Liver (tissue), 8 donors: ENCODE measurements at regions not wholly inside any gene's neighbourhood (a gene's known extent, or its start where the extent isn't known, plus 50 kb on each side); places are given as distances from the start of the nearest gene placed in this dataset.

Experiments
- DNase-seq: peaks from one replicate; pipeline ENCODE4 v3.0.0-alpha.2; 2017; ENCODE audit warnings: low spot score
- H3K27ac ChIP-seq, 2 donors: one replicate each; pipeline ENCODE4 v1.7.0; 2013; ENCODE audit warnings: inconsistent platforms in 2 of 2, low read length in 2 of 2, control low read depth in 1 of 2, low read depth in 1 of 2, mild to moderate bottlenecking in 1 of 2
- H3K27me3 ChIP-seq, 4 donors: one replicate each; pipeline versions ENCODE4 v1.6.1 to v1.7.0; 2013; ENCODE audit warnings: low read length in 3 of 4, inconsistent platforms in 1 of 4, mild to moderate bottlenecking in 1 of 4, moderate library complexity in 1 of 4; ENCODE audit not compliant: control insufficient read depth in 4 of 4, insufficient read depth in 4 of 4
- H3K36me3 ChIP-seq, 4 donors: one replicate each; pipeline versions ENCODE4 v1.6.1 to v1.7.0; 2013; ENCODE audit warnings: low read length in 3 of 4, mild to moderate bottlenecking in 3 of 4, low read depth in 1 of 4, moderate library complexity in 1 of 4; ENCODE audit not compliant: control insufficient read depth in 4 of 4, insufficient read depth in 3 of 4
- H3K4me1 ChIP-seq, 4 donors: one replicate each; pipeline versions ENCODE4 v1.6.1 to v1.7.0; 2013; ENCODE audit warnings: low read length in 3 of 4, mild to moderate bottlenecking in 3 of 4, moderate library complexity in 1 of 4; ENCODE audit not compliant: control insufficient read depth in 4 of 4, insufficient read depth in 4 of 4
- H3K4me3 ChIP-seq, 3 donors: one replicate each; pipeline versions ENCODE4 v1.6.1 to v1.7.0; 2013; ENCODE audit warnings: low read length in 3 of 3, control low read depth in 1 of 3, low read depth in 1 of 3, mild to moderate bottlenecking in 1 of 3
- H3K9ac ChIP-seq, 2 donors: one replicate each; pipeline ENCODE4 v1.7.0; 2013; ENCODE audit warnings: low read length in 2 of 2, mild to moderate bottlenecking in 2 of 2, moderate library complexity in 2 of 2, control low read depth in 1 of 2, low read depth in 1 of 2
- H3K9me3 ChIP-seq, 4 donors: one replicate each; pipeline versions ENCODE4 v1.6.1 to v1.7.0; 2013; ENCODE audit warnings: low read length in 3 of 4; ENCODE audit not compliant: control insufficient read depth in 4 of 4
- ATF3 ChIP-seq: IDR thresholded peaks from 2 replicates; pipeline ENCODE4 v1.6.1; 2016; ENCODE audit warnings: antibody characterized with exemption
- CTCF ChIP-seq: fragments of 150-350 bp; IDR thresholded peaks from 2 replicates; pipeline ENCODE4 v1.5.1; 2017; ENCODE audit warnings: improper control_type of control experiment, low read depth, low read length; ENCODE audit not compliant: missing input control
- EGR1 ChIP-seq, 2 donors: IDR thresholded peaks; 2 replicates each; pipeline ENCODE4 v1.6.1; 2016 to 2018; ENCODE audit warnings: antibody characterized with exemption in 2 of 2, low read depth in 2 of 2
- FOXA1 ChIP-seq: IDR thresholded peaks from 2 replicates; pipeline ENCODE4 v1.6.1; 2016; ENCODE audit warnings: antibody characterized with exemption
- FOXA2 ChIP-seq: IDR thresholded peaks from 2 replicates; pipeline ENCODE4 v1.6.1; 2016; ENCODE audit warnings: antibody characterized with exemption
- GABPA ChIP-seq, 2 donors: IDR thresholded peaks in 1 of 2; conservative IDR thresholded peaks in 1 of 2; 2 replicates each; pipeline ENCODE4 v1.6.1; 2016; ENCODE audit warnings: antibody characterized with exemption in 2 of 2, mild to moderate bottlenecking in 1 of 2, moderate library complexity in 1 of 2
- HNF4A ChIP-seq, 2 donors: conservative IDR thresholded peaks; 2 replicates each; pipeline ENCODE4 v1.6.1; 2016; ENCODE audit warnings: antibody characterized with exemption in 2 of 2, mild to moderate bottlenecking in 2 of 2
- HNF4G ChIP-seq: IDR thresholded peaks from 2 replicates; pipeline ENCODE4 v1.6.1; 2016; ENCODE audit warnings: antibody characterized with exemption
- JUND ChIP-seq, 2 donors: IDR thresholded peaks; 2 replicates each; pipeline ENCODE4 v1.6.1; 2016; ENCODE audit warnings: antibody characterized with exemption in 2 of 2
- MAX ChIP-seq: IDR thresholded peaks from 2 replicates; pipeline ENCODE4 v1.6.1; 2016; ENCODE audit warnings: antibody characterized with exemption
- NR2F2 ChIP-seq: IDR thresholded peaks from 2 replicates; pipeline ENCODE4 v1.6.1; 2016; ENCODE audit warnings: antibody characterized with exemption
- RAD21 ChIP-seq, 2 donors: IDR thresholded peaks; 2 replicates each; pipeline ENCODE4 v1.6.1; 2016; ENCODE audit warnings: antibody characterized with exemption in 2 of 2, mild to moderate bottlenecking in 2 of 2
- REST ChIP-seq: IDR thresholded peaks from 2 replicates; pipeline ENCODE4 v1.6.1; 2016; ENCODE audit warnings: antibody characterized with exemption, mild to moderate bottlenecking
- RXRA ChIP-seq, 2 donors: IDR thresholded peaks; 2 replicates each; pipeline ENCODE4 v1.6.1; 2017 to 2018; ENCODE audit warnings: antibody characterized with exemption in 2 of 2, mild to moderate bottlenecking in 1 of 2
- SP1 ChIP-seq: IDR thresholded peaks from 2 replicates; pipeline ENCODE4 v1.6.1; 2018; ENCODE audit warnings: antibody characterized with exemption, mild to moderate bottlenecking
- TAF1 ChIP-seq: conservative IDR thresholded peaks from 2 replicates; pipeline ENCODE4 v1.6.1; 2016; ENCODE audit warnings: antibody characterized with exemption, mild to moderate bottlenecking
- YY1 ChIP-seq: IDR thresholded peaks from 2 replicates; pipeline ENCODE4 v1.6.1; 2016; ENCODE audit warnings: antibody characterized with exemption, mild to moderate bottlenecking
- ZBTB33 ChIP-seq: IDR thresholded peaks from 2 replicates; pipeline ENCODE4 v1.6.1; 2016; ENCODE audit warnings: antibody characterized with exemption
- WGBS: extraction: QIAGEN DNeasy Blood & Tissue Kit; methylation state at CpG from one replicate; pipeline ENCODE4 v1.1.7; 2013; 5-methylcytosine and 5-hydroxymethylcytosine counted together
- donor health status: healthy.
- donor health status: healthy.
- donor health status: healthy.
- donor health status: healthy.
- donor health status: healthy.

GRCh38 chr4:102449751-102450352 lies 51.3 kb upstream of the NFKB1 start:
- Histone ChIP-seq H3K4me3 (no peak overlapping the region), H3K4me1 (peaks cover 1 to 2% (median 2%) of the 10 kb centered on the region in 4 donors), H3K27me3 (no peaks in the 10 kb centered on the region), H3K36me3 (no peaks in the 10 kb centered on the region), H3K27ac (no peak overlapping the region), H3K9ac (no peak overlapping the region), H3K9me3 (no peaks in the 10 kb centered on the region)
- TF ChIP-seq MAX: no peak
- TF ChIP-seq GABPA (IDR thresholded peaks at IDR 0.05 in 1 of 2, conservative IDR thresholded peaks at IDR 0.05 in 1 of 2): no peak
- TF ChIP-seq ATF3: no peak
- TF ChIP-seq FOXA1: no peak
- TF ChIP-seq JUND (IDR thresholded peaks at IDR 0.05): no peak
- TF ChIP-seq RXRA (IDR thresholded peaks at IDR 0.05): no peak
- TF ChIP-seq HNF4A (conservative IDR thresholded peaks at IDR 0.05): no peak
- TF ChIP-seq EGR1 (IDR thresholded peaks at IDR 0.05; ENCODE audit: low read depth in 2 of 2): no peak
- TF ChIP-seq YY1: no peak
- TF ChIP-seq CTCF: peak; percentile 66
- TF ChIP-seq NR2F2: no peak
- peak; percentile 7 for TF ChIP-seq ZBTB33
- no peak for TF ChIP-seq FOXA2
- no peak for TF ChIP-seq REST
- TF ChIP-seq RAD21 (IDR thresholded peaks at IDR 0.05): peak; percentile 94 to 96
- no peak for TF ChIP-seq HNF4G
- no peak for DNase-seq
- WGBS: 30% methylated on average over 4 of the region's 4 CpGs

- DNase-seq: no peak
- H3K4me1 ChIP-seq: no peaks in the 10 kb centered on the region
- H3K27ac ChIP-seq: no peak overlapping the region
- 77% methylated on average over 4 of the region's 4 CpGs for WGBS
- H3K27me3 ChIP-seq: no peaks in the 10 kb centered on the region
- no peak overlapping the region for H3K4me3 ChIP-seq
- no peak overlapping the region for H3K9ac ChIP-seq
- H3K36me3 ChIP-seq: no peaks in the 10 kb centered on the region
- no peaks in the 10 kb centered on the region for H3K9me3 ChIP-seq
- TF ChIP-seq NR2F2 (no peak), JUND (IDR thresholded peaks at IDR 0.05) (no peak), GABPA (IDR thresholded peaks at IDR 0.05 in 1 of 2, conservative IDR thresholded peaks at IDR 0.05 in 1 of 2) (no peak), TAF1 (no peak), SP1 (no peak), HNF4G (no peak), HNF4A (conservative IDR thresholded peaks at IDR 0.05) (no peak), YY1 (no peak), REST (no peak), MAX (no peak), RXRA (IDR thresholded peaks at IDR 0.05) (no peak)
Observed at GRCh38 chr4:102451266-102451665, 49.9 kb upstream of the NFKB1 start.
